Naive thymus-derived CD4-positive, alpha-beta T cell (primary cell): ENCODE measurements at regions not wholly inside any gene's neighbourhood (a gene's known extent, or its start where the extent isn't known, plus 50 kb on each side); places are given as distances from the start of the nearest gene placed in this dataset.
"Not testable (repeated sequence)": the region's sequence is repeated elsewhere in the genome, so short reads cannot be mapped to it uniquely, and the experiment has no call there.

Source experiments
- ATAC-seq: fragments of 150-1000 bp; cut with Tn5 transposase; 2 replicates; pipeline ENCODE4 v1.10.0; 2021; ENCODE audit warnings: mild to moderate bottlenecking, moderate library complexity
- CTCF ChIA-PET: fragments of 350-600 bp; sonication (Branson Sonifier 250); formaldehyde crosslinking; loops from one replicate; lab custom pipeline; 2021; ENCODE audit warnings: antibody characterized with exemption; lab: Charles Lee
- POLR2A ChIA-PET: fragments of 350-600 bp; sonication (Branson Sonifier 250); formaldehyde crosslinking; loops from one replicate; lab custom pipeline; 2021; ENCODE audit warnings: antibody characterized with exemption, inconsistent platforms; lab: Charles Lee
- DNase-seq, 9 donors: peaks; one replicate each; pipeline versions ENCODE4 v3.0.0 to v3.0.0-alpha.2; 2020 to 2022; ENCODE audit warnings: mixed read lengths in 1 of 9
- H3K27ac ChIP-seq: one replicate; pipeline ENCODE4 v1.7.0; 2013; ENCODE audit warnings: mild to moderate bottlenecking, low read depth, low read length, moderate library complexity
- H3K27me3 ChIP-seq, 2 donors: one replicate each; pipeline ENCODE4 v1.7.0; 2013; ENCODE audit warnings: low read length in 2 of 2, mild to moderate bottlenecking in 2 of 2, moderate library complexity in 2 of 2; ENCODE audit not compliant: control insufficient read depth in 2 of 2, insufficient read depth in 2 of 2
- H3K36me3 ChIP-seq, 3 experiments: 1 replicate in 2 of 3; 2 replicates in 1 of 3; pipeline ENCODE4 v1.7.0; 2013; ENCODE audit warnings: low read length in 3 of 3, mild to moderate bottlenecking in 3 of 3, moderate library complexity in 1 of 3; ENCODE audit not compliant: insufficient read depth in 3 of 3, control insufficient read depth in 2 of 3
- H3K4me1 ChIP-seq, 2 donors: one replicate each; pipeline ENCODE4 v1.7.0; 2013; ENCODE audit warnings: low read length in 2 of 2, mild to moderate bottlenecking in 2 of 2, moderate library complexity in 1 of 2; ENCODE audit not compliant: control insufficient read depth in 2 of 2, insufficient read depth in 2 of 2
- H3K4me3 ChIP-seq: 2 replicates; pipeline ENCODE4 v1.7.0; 2013; ENCODE audit warnings: mild to moderate bottlenecking, low read length
- H3K9me3 ChIP-seq, 3 experiments: 1 replicate in 2 of 3; 2 replicates in 1 of 3; pipeline ENCODE4 v1.7.0; 2013; ENCODE audit warnings: low read length in 3 of 3; ENCODE audit not compliant: control insufficient read depth in 2 of 3
- H3K27ac Mint-ChIP-seq, 9 donors: one replicate each; pipeline ENCODE4 v1.8.0; 2020 to 2022; ENCODE audit warnings: mixed read lengths in 9 of 9, mild to moderate bottlenecking in 8 of 9, moderate library complexity in 5 of 9, inconsistent platforms in 2 of 9
- H3K27me3 Mint-ChIP-seq, 5 donors: one replicate each; pipeline ENCODE4 v1.8.0; 2021 to 2022; ENCODE audit warnings: mixed read lengths in 5 of 5, mild to moderate bottlenecking in 1 of 5
- H3K36me3 Mint-ChIP-seq, 5 donors: one replicate each; pipeline ENCODE4 v1.8.0; 2020 to 2022; ENCODE audit warnings: mixed read lengths in 5 of 5, mild to moderate bottlenecking in 3 of 5, inconsistent platforms in 1 of 5
- H3K4me1 Mint-ChIP-seq, 7 donors: one replicate each; pipeline ENCODE4 v1.8.0; 2020 to 2022; ENCODE audit warnings: mixed read lengths in 7 of 7, mild to moderate bottlenecking in 3 of 7, inconsistent platforms in 1 of 7
- H3K4me3 Mint-ChIP-seq, 10 donors: one replicate each; pipeline ENCODE4 v1.8.0; 2020 to 2022; ENCODE audit warnings: mild to moderate bottlenecking in 10 of 10, mixed read lengths in 10 of 10, moderate library complexity in 6 of 10, inconsistent platforms in 2 of 10
- H3K9me3 Mint-ChIP-seq, 11 donors: one replicate each; pipeline ENCODE4 v1.8.0; 2020 to 2022; ENCODE audit warnings: mixed read lengths in 11 of 11, mild to moderate bottlenecking in 4 of 11, inconsistent platforms in 1 of 11, moderate library complexity in 1 of 11
- intact Hi-C, 2 donors: fragments of 100-400 bp; cut with micrococcal nuclease; formaldehyde crosslinking; loops; one replicate each; pipeline ENCODE4 v1.15.1; 2023

DNA sequence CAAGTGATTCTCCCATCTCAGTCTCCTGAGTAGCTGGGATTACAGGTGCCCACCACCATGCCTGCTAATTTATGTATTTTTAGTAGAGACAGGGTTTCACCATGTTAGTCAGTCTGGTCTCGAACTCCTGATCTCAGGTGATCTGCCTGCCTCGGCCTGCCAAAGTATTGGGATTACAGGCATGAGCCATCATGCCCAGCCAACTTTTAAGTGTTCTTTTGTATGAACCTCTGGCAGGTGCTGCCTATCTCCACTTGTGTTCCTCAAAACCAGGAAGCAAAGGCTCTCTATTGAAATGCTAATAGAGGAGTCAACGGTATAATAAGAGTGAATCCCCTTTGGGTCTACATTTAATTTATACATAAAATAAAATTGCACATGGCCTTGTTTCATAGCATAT, 1212.0 kb downstream of the VRK1 start:
- peaks cover 0 to 13% (median 0%) of the 10 kb centered on the region in 5 donors for H3K36me3 Mint-ChIP-seq
- peak overlapping the region in 2 of 9 donors; percentile 5 to 25 for H3K27ac Mint-ChIP-seq
- H3K36me3 ChIP-seq, H3K4me3 Mint-ChIP-seq, ATAC-seq, H3K9me3 Mint-ChIP-seq, DNase-seq, H3K27me3 Mint-ChIP-seq, H3K27ac ChIP-seq, H3K4me3 ChIP-seq, H3K9me3 ChIP-seq, H3K27me3 ChIP-seq: not testable (repeated sequence)
- H3K4me1 Mint-ChIP-seq, result peaks cover 8 to 49% (median 40%) of the 10 kb centered on the region in 7 donors
- POLR2A ChIA-PET, result interaction anchor here (1.1 to 5.1 kb wide), 3 partner anchors 12 to 32 kb away, joined by 3 to 25 read pairs (median 4); no protein-coding TSS in a partner anchor
- intact Hi-C loops, result loop anchor here in 1 of 2 donors (2.0 kb wide), 1 partner anchor 32 kb away; no protein-coding TSS in a partner anchor
- CTCF ChIA-PET, result interaction anchor here (0.6 to 0.8 kb wide), 2 partner anchors 177 to 1089 kb away, joined by 4 read pairs; no protein-coding TSS in a partner anchor
- peaks cover 0 to 31% of the 10 kb centered on the region in 2 donors for H3K4me1 ChIP-seq

DNA sequence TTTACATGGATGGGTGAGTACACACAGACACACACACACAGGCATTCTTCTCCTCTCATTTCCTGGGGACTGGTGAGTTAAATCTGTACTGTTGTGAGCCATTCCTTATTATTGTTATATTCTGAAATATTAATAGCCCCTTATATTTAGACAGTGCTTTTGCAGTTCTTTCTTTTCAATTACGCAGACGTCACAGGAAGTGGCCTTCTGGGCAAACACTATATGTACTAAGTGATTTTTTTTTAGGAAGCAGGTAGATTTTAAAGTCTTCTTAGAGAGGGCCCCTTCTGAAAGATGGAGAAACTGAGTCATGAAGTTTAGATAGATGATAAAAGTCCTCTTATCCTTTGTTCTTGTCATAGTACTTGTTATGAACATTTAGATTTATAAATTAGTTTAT, 1213.6 kb downstream of the VRK1 start:
- ChIA-PET POLR2A (interaction anchor here (0.6 to 5.1 kb wide), 6 partner anchors 11 to 1181 kb away, joined by 3 to 25 read pairs (median 4); no protein-coding TSS in a partner anchor), CTCF (interaction anchor here (0.6 to 1.0 kb wide), 2 partner anchors 33 to 69 kb away, joined by 4 to 6 read pairs; no protein-coding TSS in a partner anchor)
- peaks cover 0 to 3% (median 0%) of the 10 kb centered on the region in 11 donors for H3K9me3 Mint-ChIP-seq
- H3K4me1 ChIP-seq, result peaks cover 0 to 47% of the 10 kb centered on the region in 2 donors
- H3K4me1 Mint-ChIP-seq, result peaks cover 14 to 65% (median 57%) of the 10 kb centered on the region in 7 donors
- DNase-seq (peak in 3 of 9 donors; percentile 13 to 32 (median 32)), ATAC-seq (no peak)
- intact Hi-C loops, result no loop called here
- H3K4me3 ChIP-seq, result no peak overlapping the region
- H3K27ac Mint-ChIP-seq, result peak overlapping the region in 8 of 9 donors; percentile 2 to 85 (median 45)
- H3K36me3 Mint-ChIP-seq, result peaks cover 0 to 7% (median 0%) of the 10 kb centered on the region in 5 donors
- no peaks in the 10 kb centered on the region for H3K27me3 ChIP-seq
- H3K36me3 ChIP-seq, result no peaks in the 10 kb centered on the region
- H3K27me3 Mint-ChIP-seq, result no peaks in the 10 kb centered on the region
- H3K4me3 Mint-ChIP-seq, result peak overlapping the region in 6 of 10 donors; percentile 36 to 74 (median 46)
- H3K9me3 ChIP-seq, result no peaks in the 10 kb centered on the region
- H3K27ac ChIP-seq, result no peak overlapping the region

DNA sequence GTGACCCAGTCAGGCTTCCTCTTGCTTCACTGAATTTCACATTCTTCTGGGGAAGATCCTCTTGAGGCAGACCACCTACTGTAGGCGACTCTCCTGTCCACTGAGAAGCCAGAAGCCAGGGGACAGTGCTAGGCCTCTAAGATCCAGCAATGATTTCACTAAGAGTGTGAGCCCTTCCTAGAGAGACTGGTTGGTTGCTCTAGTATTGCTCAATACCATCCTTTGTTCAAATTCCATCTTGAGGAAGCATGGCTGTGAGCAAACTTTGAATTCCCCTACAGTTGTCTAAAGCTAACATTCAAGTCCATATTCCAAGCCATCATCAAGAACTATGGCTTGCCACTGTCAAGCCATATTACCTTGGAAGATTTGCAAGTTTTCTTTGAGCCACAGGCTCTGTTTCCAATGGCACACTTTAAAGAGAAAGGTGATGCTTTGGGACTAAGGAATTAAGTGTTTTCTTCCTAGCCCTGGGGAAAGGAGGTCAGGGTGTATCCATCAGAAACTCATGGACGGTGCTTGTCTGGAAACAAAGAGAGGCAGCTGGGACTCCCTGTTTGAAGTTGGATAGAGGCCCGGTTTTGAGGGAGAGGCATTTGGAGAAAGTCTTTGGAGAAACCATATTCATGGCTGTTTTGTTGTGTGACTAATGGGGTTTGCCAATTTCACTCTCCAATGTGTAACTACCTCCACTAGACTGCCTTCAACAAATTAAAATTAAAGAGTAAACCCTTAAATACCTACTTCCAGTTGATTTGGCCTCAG, 1217.9 kb downstream of the VRK1 start:
- H3K36me3 ChIP-seq, result no peaks in the 10 kb centered on the region
- no peaks in the 10 kb centered on the region for H3K27me3 ChIP-seq
- no peaks in the 10 kb centered on the region for H3K9me3 ChIP-seq
- CTCF ChIA-PET, result interaction anchor here (1.0 to 1.9 kb wide), 4 partner anchors 10 to 122 kb away, joined by 3 to 4 read pairs (median 3); no protein-coding TSS in a partner anchor
- H3K4me1 Mint-ChIP-seq, result peaks cover 33 to 92% (median 90%) of the 10 kb centered on the region in 7 donors
- peaks cover 0 to 2% (median 0%) of the 10 kb centered on the region in 11 donors for H3K9me3 Mint-ChIP-seq
- no peak overlapping the region for H3K4me3 ChIP-seq
- ATAC-seq (no peak), DNase-seq (no peak)
- no peaks in the 10 kb centered on the region for H3K36me3 Mint-ChIP-seq
- no peak overlapping the region for H3K27ac ChIP-seq
- H3K27ac Mint-ChIP-seq, result peak overlapping the region in 7 of 9 donors; percentile 21 to 87 (median 53)
- POLR2A ChIA-PET, result interaction anchor here (0.6 to 2.5 kb wide), 11 partner anchors 10 to 1251 kb away, joined by 3 to 14 read pairs (median 4); no protein-coding TSS in a partner anchor
- H3K27me3 Mint-ChIP-seq, result no peaks in the 10 kb centered on the region
- peak overlapping the region in 5 of 10 donors; percentile 4 to 49 (median 26) for H3K4me3 Mint-ChIP-seq
- intact Hi-C loops, result loop anchor here in 1 of 2 donors (5.0 kb wide), 1 partner anchor 87 kb away; no protein-coding TSS in a partner anchor
- H3K4me1 ChIP-seq, result peaks cover 0 to 78% of the 10 kb centered on the region in 2 donors

DNA sequence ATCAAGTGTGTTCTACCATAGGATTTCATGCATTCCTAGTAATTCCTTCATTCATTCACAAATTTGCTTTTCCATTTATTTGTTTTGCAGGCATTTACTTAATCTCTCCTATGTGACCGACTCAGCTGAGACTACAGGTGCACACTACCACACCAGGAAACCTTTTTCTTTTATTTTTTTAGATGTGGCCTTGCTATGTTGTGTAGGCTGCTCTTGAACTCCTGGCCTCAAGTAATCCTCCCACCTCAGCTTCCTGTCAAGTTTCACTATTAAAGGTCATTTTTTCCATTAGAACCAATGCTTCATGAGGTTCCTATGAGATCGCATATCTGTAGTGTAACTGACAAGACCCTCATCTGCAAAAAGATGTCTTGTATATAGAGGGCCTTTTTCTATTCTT, 1218.7 kb downstream of the VRK1 start:
- no peak for ATAC-seq

DNA sequence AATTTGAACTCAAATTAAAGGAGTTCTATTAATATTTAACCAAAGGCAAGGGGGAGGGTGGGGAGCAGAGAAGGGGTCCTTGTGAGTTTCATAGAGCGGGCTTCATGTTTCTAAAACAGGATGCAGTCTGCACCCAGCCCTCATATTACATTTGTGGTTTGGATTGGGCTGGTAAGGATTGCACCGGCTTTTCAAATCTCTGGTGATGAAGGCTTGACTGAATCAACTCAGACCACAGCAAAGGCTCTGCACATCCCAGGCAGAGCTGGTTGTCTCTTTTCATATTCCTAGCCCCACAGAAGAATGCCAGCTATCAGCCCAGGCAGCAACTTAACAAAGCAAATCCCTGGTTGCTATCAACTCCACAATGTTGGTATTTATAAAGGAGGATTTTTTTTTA, 1221.4 kb downstream of the VRK1 start:
- H3K4me3 Mint-ChIP-seq, result peak overlapping the region in 8 of 10 donors; percentile 9 to 65 (median 54)
- no peak overlapping the region for H3K4me3 ChIP-seq
- peaks cover 0 to 70% of the 10 kb centered on the region in 2 donors for H3K4me1 ChIP-seq
- peak overlapping the region in 8 of 9 donors; percentile 36 to 91 (median 79) for H3K27ac Mint-ChIP-seq
- ChIA-PET CTCF (interaction anchor here (1.0 to 1.6 kb wide), 2 partner anchors 842 to 1248 kb away, joined by 3 read pairs; no protein-coding TSS in a partner anchor), POLR2A (interaction anchor here (0.6 to 4.6 kb wide), 9 partner anchors 11 to 333 kb away, joined by 3 to 21 read pairs (median 5); no protein-coding TSS in a partner anchor)
- H3K27me3 ChIP-seq, result no peaks in the 10 kb centered on the region
- H3K9me3 ChIP-seq, result no peaks in the 10 kb centered on the region
- H3K27me3 Mint-ChIP-seq, result no peaks in the 10 kb centered on the region
- H3K9me3 Mint-ChIP-seq, result peaks cover 0 to 2% (median 0%) of the 10 kb centered on the region in 11 donors
- H3K27ac ChIP-seq, result no peak overlapping the region
- intact Hi-C loops, result loop anchor here in 1 of 2 donors (1.0 to 5.0 kb wide), 4 partner anchors 10 to 84 kb away; no protein-coding TSS in a partner anchor
- peaks cover 30 to 81% (median 73%) of the 10 kb centered on the region in 7 donors for H3K4me1 Mint-ChIP-seq
- DNase-seq, result peak in 7 of 9 donors; percentile 62 to 81 (median 74)
- no peaks in the 10 kb centered on the region for H3K36me3 Mint-ChIP-seq
- ATAC-seq, result peak; percentile 75
- H3K36me3 ChIP-seq, result no peaks in the 10 kb centered on the region

More for the DNA sequence above, 1218.7 kb downstream of the VRK1 start:
- Histone ChIP-seq H3K36me3 (no peaks in the 10 kb centered on the region), H3K27me3 (no peaks in the 10 kb centered on the region), H3K9me3 (no peaks in the 10 kb centered on the region), H3K4me1 (peaks cover 0 to 76% of the 10 kb centered on the region in 2 donors), H3K27ac (no peak overlapping the region), H3K4me3 (no peak overlapping the region)
- H3K4me1 Mint-ChIP-seq, result peaks cover 30 to 94% (median 87%) of the 10 kb centered on the region in 7 donors
- no peaks in the 10 kb centered on the region for H3K36me3 Mint-ChIP-seq
- ChIA-PET POLR2A (interaction anchor here (0.6 to 4.6 kb wide), 15 partner anchors 9 to 1252 kb away, joined by 3 to 21 read pairs (median 4); no protein-coding TSS in a partner anchor), CTCF (interaction anchor here (0.8 to 1.9 kb wide), 4 partner anchors 11 to 151 kb away, joined by 3 to 4 read pairs (median 4); no protein-coding TSS in a partner anchor)
- peaks cover 0 to 2% (median 0%) of the 10 kb centered on the region in 11 donors for H3K9me3 Mint-ChIP-seq
- peak overlapping the region in 8 of 9 donors; percentile 1 to 89 (median 63) for H3K27ac Mint-ChIP-seq
- H3K4me3 Mint-ChIP-seq, result peak overlapping the region in 7 of 10 donors; percentile 25 to 70 (median 58)
- peak in 4 of 9 donors; percentile 10 to 34 (median 26) for DNase-seq
- H3K27me3 Mint-ChIP-seq, result no peaks in the 10 kb centered on the region
- intact Hi-C loops, result loop anchor here in 1 of 2 donors (5.0 kb wide), 1 partner anchor 86 kb away; no protein-coding TSS in a partner anchor
